ENCODE measurements at regions not wholly inside any gene's neighbourhood (a gene's known extent, or its start where the extent isn't known, plus 50 kb on each side); places are given as distances from the start of the nearest gene placed in this dataset.

- TF ChIP-seq, protein P1, sequence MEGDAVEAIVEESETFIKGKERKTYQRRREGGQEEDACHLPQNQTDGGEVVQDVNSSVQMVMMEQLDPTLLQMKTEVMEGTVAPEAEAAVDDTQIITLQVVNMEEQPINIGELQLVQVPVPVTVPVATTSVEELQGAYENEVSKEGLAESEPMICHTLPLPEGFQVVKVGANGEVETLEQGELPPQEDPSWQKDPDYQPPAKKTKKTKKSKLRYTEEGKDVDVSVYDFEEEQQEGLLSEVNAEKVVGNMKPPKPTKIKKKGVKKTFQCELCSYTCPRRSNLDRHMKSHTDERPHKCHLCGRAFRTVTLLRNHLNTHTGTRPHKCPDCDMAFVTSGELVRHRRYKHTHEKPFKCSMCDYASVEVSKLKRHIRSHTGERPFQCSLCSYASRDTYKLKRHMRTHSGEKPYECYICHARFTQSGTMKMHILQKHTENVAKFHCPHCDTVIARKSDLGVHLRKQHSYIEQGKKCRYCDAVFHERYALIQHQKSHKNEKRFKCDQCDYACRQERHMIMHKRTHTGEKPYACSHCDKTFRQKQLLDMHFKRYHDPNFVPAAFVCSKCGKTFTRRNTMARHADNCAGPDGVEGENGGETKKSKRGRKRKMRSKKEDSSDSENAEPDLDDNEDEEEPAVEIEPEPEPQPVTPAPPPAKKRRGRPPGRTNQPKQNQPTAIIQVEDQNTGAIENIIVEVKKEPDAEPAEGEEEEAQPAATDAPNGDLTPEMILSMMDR (IDR thresholded peaks at IDR 0.05), result no peak
- TF ChIP-seq EZH2phosphoT487 (IDR thresholded peaks at IDR 0.05), result peak; percentile 39
These were observed 72.5 kb downstream of the SMPDL3A start for GRCh38 chr6:122861594-122861993.

Measured in neural progenitor cell (in vitro differentiated cells).